K562 (cell line): ENCODE measurements at regions not wholly inside any gene's neighbourhood (a gene's known extent, or its start where the extent isn't known, plus 50 kb on each side); places are given as distances from the start of the nearest gene placed in this dataset.

Experiments used
- ATAC-seq: fragments of 200-7000 bp; cut with Tn5 transposase; 3 replicates; pipeline ENCODE4 v1.9.1; 2020; ENCODE audit warnings: moderate library complexity
- BruUV-seq: library from RNA; stranded (reverse); fragments of 400-500 nt; replicated peaks from 2 replicates; lab custom pipeline; 2021; lab: Mats Ljungman, UMichigan
- CTCF ChIA-PET: fragments of 300-600 bp; formaldehyde crosslinking; extraction: SDS; loops from one replicate; lab custom pipeline; 2021; ENCODE audit warnings: low intra/inter-chr PET ratio; lab: Yijun Ruan, JAX
- POLR2A ChIA-PET: fragments of 300-600, 350-650 bp; sonication (Branson Sonifier 250); formaldehyde crosslinking; extraction: SDS; loops from one replicate; lab custom pipeline; 2021; ENCODE audit warnings: antibody characterized with exemption, inconsistent platforms; lab: Yijun Ruan, JAX
- DNase-seq, 4 experiments: peaks; one replicate each; pipeline versions ENCODE4 v3.0.0 to v3.0.0-alpha.2; 2011 to 2018; ENCODE audit warnings: low spot score in 3 of 4, mixed read lengths in 3 of 4; ENCODE audit errors: extremely low read depth in 1 of 4
- FAIRE-seq: peaks from 2 replicates; lab custom pipeline; 2011; peaks lifted over from hg19 to GRCh38; lab: Jason Lieb, UNC
- H2AFZ ChIP-seq: 2 replicates; pipeline ENCODE4 v1.6.0; 2011; ENCODE audit warnings: low read depth, low read length, control low read depth, inconsistent platforms
- H3K27ac ChIP-seq: fragments of 200-600 bp; 3 replicates; pipeline ENCODE4 v1.8.0; 2011; ENCODE audit warnings: low read depth, mild to moderate bottlenecking, control low read depth, inconsistent platforms, low read length, moderate library complexity, mixed read lengths; ENCODE audit errors: extremely low read depth
- H3K27me3 ChIP-seq, 2 experiments: fragments of 300-600 bp in 1 of 2; 2 replicates in 1 of 2; 3 replicates in 1 of 2; pipeline versions ENCODE4 v1.6.0 to v1.8.0; 2011; ENCODE audit warnings: inconsistent platforms in 2 of 2, low read length in 2 of 2, mild to moderate bottlenecking in 1 of 2, mixed read lengths in 1 of 2, moderate library complexity in 1 of 2; ENCODE audit not compliant: control insufficient read depth in 2 of 2, insufficient read depth in 2 of 2
- H3K36me3 ChIP-seq: fragments of 300-600 bp; 3 replicates; pipeline ENCODE4 v1.8.0; 2011; ENCODE audit warnings: mild to moderate bottlenecking, low read length, inconsistent platforms; ENCODE audit not compliant: control insufficient read depth, insufficient read depth
- H3K4me1 ChIP-seq, 2 experiments: fragments of 200-600 bp in 1 of 2; replicated peaks in 1 of 2; 2 replicates in 1 of 2; 3 replicates in 1 of 2; pipeline versions ENCODE4 v1.5.1 to v1.8.0; 2011; ENCODE audit warnings: inconsistent platforms in 2 of 2, low read length in 2 of 2, mild to moderate bottlenecking in 1 of 2, mixed read lengths in 1 of 2, moderate library complexity in 1 of 2; ENCODE audit not compliant: control insufficient read depth in 2 of 2, insufficient read depth in 2 of 2
- H3K4me2 ChIP-seq: 2 replicates; pipeline ENCODE4 v1.6.1; 2011; ENCODE audit warnings: low read length, control low read depth, inconsistent platforms, mixed read lengths; ENCODE audit not compliant: insufficient read depth
- H3K4me3 ChIP-seq: fragments of 200-600 bp; sonication (generic), shearing (Covaris generic); 2 replicates; pipeline ENCODE4 v1.5.1; 2016; ENCODE audit warnings: control low read depth, inconsistent platforms
- H3K79me2 ChIP-seq: fragments of 200-600 bp; 3 replicates; pipeline ENCODE4 v1.8.0; 2011; ENCODE audit warnings: low read length, inconsistent platforms; ENCODE audit not compliant: control insufficient read depth, insufficient read depth
- H3K9ac ChIP-seq, 2 experiments: 2 replicates each; pipeline versions ENCODE4 v1.6.0 to v1.6.1; 2011; ENCODE audit warnings: low read depth in 2 of 2, low read length in 2 of 2, control low read depth in 1 of 2, inconsistent platforms in 1 of 2, mild to moderate bottlenecking in 1 of 2, mixed read lengths in 1 of 2; ENCODE audit not compliant: insufficient read depth in 1 of 2
- H3K9me1 ChIP-seq: one replicate; pipeline ENCODE4 v1.6.0; 2011; ENCODE audit warnings: inconsistent platforms, mild to moderate bottlenecking, low read length, moderate library complexity; ENCODE audit not compliant: control insufficient read depth, insufficient read depth
- H3K9me3 ChIP-seq: replicated peaks from 2 replicates; pipeline ENCODE4 v1.5.1; 2011; ENCODE audit warnings: low read depth, low read length, inconsistent platforms; ENCODE audit not compliant: control insufficient read depth, insufficient read depth
- H4K20me1 ChIP-seq: replicated peaks from 2 replicates; pipeline ENCODE4 v1.6.1; 2011; ENCODE audit warnings: low read length, inconsistent platforms, mixed read lengths; ENCODE audit not compliant: control insufficient read depth, insufficient read depth
- CCNT2 ChIP-seq: IDR thresholded peaks from 2 replicates; pipeline ENCODE4 v1.6.1; 2011; ENCODE audit warnings: borderline replicate concordance, low read depth, mild to moderate bottlenecking, moderate library complexity, mixed read lengths, low read length; ENCODE audit not compliant: insufficient read length; ENCODE audit errors: extremely low read depth
- CEBPB ChIP-seq: fragments of 450-650 bp; IDR thresholded peaks from 2 replicates; pipeline ENCODE4 v1.6.1; 2016; ENCODE audit warnings: missing genetic modification characterization, missing compliant biosample characterization
- DPF2 ChIP-seq: fragments of 450-650 bp; IDR thresholded peaks from 2 replicates; pipeline ENCODE4 v1.6.1; 2016
- KDM5B ChIP-seq: fragments of 200-600 bp; sonication (generic); IDR thresholded peaks from 2 replicates; pipeline ENCODE4 v1.6.1; 2012; ENCODE audit warnings: low read depth, mild to moderate bottlenecking, moderate library complexity, low read length, control low read depth, inconsistent platforms; ENCODE audit not compliant: insufficient replicate concordance
- LEF1 ChIP-seq: fragments of 450-650 bp; IDR thresholded peaks from 2 replicates; pipeline ENCODE4 v1.6.1; 2016; ENCODE audit warnings: mild to moderate bottlenecking
- NUFIP1 ChIP-seq: fragments of 450-650 bp; IDR thresholded peaks from 2 replicates; pipeline ENCODE4 v1.6.1; 2018; ENCODE audit not compliant: partially characterized antibody
- PCBP2 ChIP-seq: fragments of 200-400 bp; formaldehyde crosslinking; IDR thresholded peaks from 2 replicates; pipeline ENCODE4 v1.6.1; 2018; ENCODE audit warnings: low read length, low read depth, mild to moderate bottlenecking, moderate library complexity; ENCODE audit not compliant: poor library complexity, severe bottlenecking
- RUNX1 ChIP-seq: sonication (generic); IDR thresholded peaks from 2 replicates; pipeline ENCODE4 v1.6.1; 2016; ENCODE audit warnings: antibody characterized with exemption, low read depth
- SNIP1 ChIP-seq: fragments of 450-650 bp; IDR thresholded peaks from 2 replicates; pipeline ENCODE4 v1.7.1; 2017; ENCODE audit warnings: low read depth, mild to moderate bottlenecking
- XRCC5 ChIP-seq: fragments of 200-400 bp; formaldehyde crosslinking; IDR thresholded peaks from 2 replicates; pipeline ENCODE4 v1.6.1; 2017; ENCODE audit warnings: low read depth, mild to moderate bottlenecking, low read length
- ZNF133 ChIP-seq: fragments of 250-450 bp; sonication (Bioruptor Pico); IDR thresholded peaks from 2 replicates; pipeline ENCODE4 v1.4.0; 2020; ENCODE audit warnings: mild to moderate bottlenecking
- ZNF3 ChIP-seq: fragments of 250-450 bp; sonication (Bioruptor Pico); IDR thresholded peaks from 2 replicates; pipeline ENCODE4 v1.5.0; 2021; ENCODE audit warnings: mild to moderate bottlenecking, moderate library complexity
- WGBS: fragments of 100-300 bp; shearing (Covaris generic); methylation state at CpG from one replicate; pipeline ENCODE4 v1.1.6; 2016; ENCODE audit warnings: low coverage, mixed read lengths; ENCODE audit not compliant: insufficient coverage; ENCODE audit errors: missing lambda C conversion rate; 5-methylcytosine and 5-hydroxymethylcytosine counted together
- in situ Hi-C: fragments of 300-500 bp; cut with MboI; formaldehyde crosslinking; loops from 4 replicates; pipeline ENCODE4 v1.15.0; 2018; ENCODE audit warnings: inconsistent platforms, mixed read lengths
- intact Hi-C: fragments of 100-400 bp; cut with micrococcal nuclease; formaldehyde crosslinking; loops from 2 replicates; pipeline ENCODE4 v1.14.2; 2022
- TF ChIP-seq, protein P1 (sequence below): fragments of 250-450 bp; sonication (Bioruptor Pico); IDR thresholded peaks from 2 replicates; pipeline ENCODE4 v1.9.0; 2021; ENCODE audit warnings: mild to moderate bottlenecking
- TF ChIP-seq, protein P2 (sequence below): sonication (generic); formaldehyde crosslinking; IDR thresholded peaks from 2 replicates; pipeline ENCODE4 v1.8.0; 2022; ENCODE audit warnings: mild to moderate bottlenecking, missing genetic modification reagents

DNA sequence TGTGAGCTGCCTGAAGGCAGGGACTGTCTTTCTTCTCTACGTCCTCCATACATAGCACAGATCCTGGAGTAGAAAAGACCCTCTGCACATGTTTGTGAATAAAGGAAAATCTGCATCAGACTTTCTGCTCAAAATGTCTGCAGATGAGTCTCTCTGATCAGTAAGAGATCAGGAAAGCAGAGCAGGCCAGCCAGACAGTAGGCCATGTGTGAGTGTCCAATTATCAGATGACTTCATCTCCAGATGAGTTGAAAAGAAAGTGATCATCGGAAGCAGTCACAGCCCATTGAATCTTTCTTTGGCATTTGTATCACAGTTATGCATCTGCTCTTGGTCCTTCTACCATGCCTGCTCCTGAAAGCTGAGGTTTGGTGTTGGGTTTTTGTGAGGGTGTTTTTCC, 298.7 kb upstream of the NCAM1 start:
- no peaks in the 10 kb centered on the region for H3K9me3 ChIP-seq
- H3K79me2 ChIP-seq, result no peaks in the 10 kb centered on the region
- H3K4me1 ChIP-seq, result no peaks in the 10 kb centered on the region
- no peaks in the 10 kb centered on the region; the same call in 1 of the 2 replicates for H4K20me1 ChIP-seq
- no peak for FAIRE-seq
- CTCF ChIA-PET, result no interaction called here
- no peak overlapping the region for H3K4me2 ChIP-seq
- 0% methylated on average over 2 of the region's 2 CpGs for WGBS
- no peaks in the 10 kb centered on the region for H3K36me3 ChIP-seq
- no peak for DNase-seq
- POLR2A ChIA-PET, result no interaction called here
- H3K4me3 ChIP-seq, result no peak overlapping the region
- in situ Hi-C loops, result no loop called here
- TF ChIP-seq, protein P1, sequence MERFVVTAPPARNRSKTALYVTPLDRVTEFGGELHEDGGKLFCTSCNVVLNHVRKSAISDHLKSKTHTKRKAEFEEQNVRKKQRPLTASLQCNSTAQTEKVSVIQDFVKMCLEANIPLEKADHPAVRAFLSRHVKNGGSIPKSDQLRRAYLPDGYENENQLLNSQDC (CRISPR knock-in tag), result no peak
- no peak for TF ChIP-seq PCBP2
- intact Hi-C loops, result no loop called here
- no peaks in the 10 kb centered on the region for H3K9me1 ChIP-seq
- no peak overlapping the region for H3K9ac ChIP-seq
- ATAC-seq, result no peak
- no peak overlapping the region for H2AFZ ChIP-seq
- H3K27me3 ChIP-seq, result no peaks in the 10 kb centered on the region
- no TSS peak for BruUV-seq
- H3K27ac ChIP-seq, result no peak overlapping the region

DNA sequence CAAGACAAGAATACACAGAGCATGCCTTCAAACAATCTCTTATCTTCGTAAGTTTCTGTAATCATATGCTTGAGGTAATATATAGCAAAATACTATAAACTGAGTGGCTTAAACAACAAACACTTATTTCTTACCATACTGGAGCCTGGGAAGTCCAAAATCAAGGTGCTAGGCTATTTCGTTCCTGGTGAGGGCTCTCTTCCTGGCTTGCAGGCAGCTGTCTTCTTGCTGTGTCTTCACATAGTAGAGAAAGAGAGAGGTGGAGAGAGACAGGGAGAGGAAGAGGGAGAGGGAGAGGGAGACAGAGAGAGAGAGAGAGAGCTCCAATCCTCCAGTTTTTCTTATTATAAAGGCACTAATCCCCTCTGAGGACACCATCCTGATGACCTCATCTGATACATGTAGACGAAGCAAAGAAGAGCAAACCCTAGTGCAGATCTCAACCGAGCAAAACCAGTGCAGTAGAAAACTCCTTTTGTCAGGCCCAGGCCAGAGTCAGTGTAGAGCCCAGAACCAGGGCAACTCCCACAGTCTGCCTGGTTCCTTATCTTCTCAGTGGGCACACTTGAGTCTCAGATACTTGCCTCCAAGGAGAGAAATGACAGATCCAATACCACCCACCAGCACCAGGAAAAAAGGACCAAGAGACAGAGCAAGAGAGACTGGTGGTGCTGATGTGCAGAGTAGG, 297.1 kb upstream of the NCAM1 start:
- 0% methylated on average over 4 of the region's 4 CpGs for whole genome bisulfite sequencing
- POLR2A ChIA-PET, result no interaction called here
- H3K79me2 ChIP-seq, result no peaks in the 10 kb centered on the region
- no peak for TF ChIP-seq NUFIP1
- TF ChIP-seq CCNT2, result no peak
- TF ChIP-seq CEBPB (tag), result no peak
- no peak for TF ChIP-seq LEF1
- no peak for TF ChIP-seq ZNF3 (CRISPR knock-in tag)
- TF ChIP-seq SNIP1, result no peak
- no peak for TF ChIP-seq XRCC5
- TF ChIP-seq KDM5B, result no peak
- no peak for TF ChIP-seq ZNF133 (CRISPR knock-in tag)
- TF ChIP-seq DPF2, result no peak
- no peak for TF ChIP-seq RUNX1
- TF ChIP-seq, protein P2, sequence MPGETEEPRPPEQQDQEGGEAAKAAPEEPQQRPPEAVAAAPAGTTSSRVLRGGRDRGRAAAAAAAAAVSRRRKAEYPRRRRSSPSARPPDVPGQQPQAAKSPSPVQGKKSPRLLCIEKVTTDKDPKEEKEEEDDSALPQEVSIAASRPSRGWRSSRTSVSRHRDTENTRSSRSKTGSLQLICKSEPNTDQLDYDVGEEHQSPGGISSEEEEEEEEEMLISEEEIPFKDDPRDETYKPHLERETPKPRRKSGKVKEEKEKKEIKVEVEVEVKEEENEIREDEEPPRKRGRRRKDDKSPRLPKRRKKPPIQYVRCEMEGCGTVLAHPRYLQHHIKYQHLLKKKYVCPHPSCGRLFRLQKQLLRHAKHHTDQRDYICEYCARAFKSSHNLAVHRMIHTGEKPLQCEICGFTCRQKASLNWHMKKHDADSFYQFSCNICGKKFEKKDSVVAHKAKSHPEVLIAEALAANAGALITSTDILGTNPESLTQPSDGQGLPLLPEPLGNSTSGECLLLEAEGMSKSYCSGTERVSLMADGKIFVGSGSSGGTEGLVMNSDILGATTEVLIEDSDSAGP (CRISPR knock-in tag), result no peak

More for the DNA sequence above, 297.1 kb upstream of the NCAM1 start:
- no peak overlapping the region for H3K4me3 ChIP-seq
- ATAC-seq, result no peak
- no TSS peak for BruUV-seq
- in situ Hi-C loops (no loop called here), intact Hi-C loops (no loop called here)
- no peak overlapping the region for H3K4me2 ChIP-seq
- H3K4me1 ChIP-seq, result no peaks in the 10 kb centered on the region
- no peak for DNase-seq
- H3K36me3 ChIP-seq, result no peaks in the 10 kb centered on the region
- H3K27ac ChIP-seq, result no peak overlapping the region
- no peak for FAIRE-seq
- no peaks in the 10 kb centered on the region for H3K27me3 ChIP-seq
- no peaks in the 10 kb centered on the region for H3K9me3 ChIP-seq
- H2AFZ ChIP-seq, result no peak overlapping the region
- no peak overlapping the region for H3K9ac ChIP-seq
- CTCF ChIA-PET, result no interaction called here
- no peaks in the 10 kb centered on the region for H3K9me1 ChIP-seq
- no peaks in the 10 kb centered on the region; the same call in 1 of the 2 replicates for H4K20me1 ChIP-seq
